HuH-7 (cell line): ENCODE measurements at regions not wholly inside any gene's neighbourhood (a gene's known extent, or its start where the extent isn't known, plus 50 kb on each side); places are given as distances from the start of the nearest gene placed in this dataset.

Source experiments
- DNase-seq: peaks from one replicate; pipeline ENCODE4 v3.0.0; 2011; ENCODE audit warnings: low spot score

DNA sequence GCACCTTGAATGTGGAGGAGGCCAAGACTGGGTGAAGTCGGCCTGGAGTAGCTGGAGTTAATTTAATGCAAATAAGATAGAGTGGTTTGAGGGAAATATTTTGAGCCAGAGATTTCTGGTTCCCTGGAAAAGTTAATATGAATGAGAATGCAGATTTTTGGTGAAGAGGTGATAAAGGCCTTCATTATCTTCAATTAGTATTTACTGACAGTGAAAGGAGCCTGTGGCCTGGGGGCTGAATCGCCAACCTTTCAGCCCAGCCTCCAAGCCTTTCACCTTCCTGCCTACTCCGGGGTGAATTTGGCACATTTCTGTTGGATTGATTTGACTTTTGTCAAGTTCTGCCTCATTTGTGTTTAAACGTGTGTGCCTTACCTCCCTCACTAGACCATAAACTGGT is 147.8 kb downstream of the SOX2 start:
- DNase-seq = no peak

DNA sequence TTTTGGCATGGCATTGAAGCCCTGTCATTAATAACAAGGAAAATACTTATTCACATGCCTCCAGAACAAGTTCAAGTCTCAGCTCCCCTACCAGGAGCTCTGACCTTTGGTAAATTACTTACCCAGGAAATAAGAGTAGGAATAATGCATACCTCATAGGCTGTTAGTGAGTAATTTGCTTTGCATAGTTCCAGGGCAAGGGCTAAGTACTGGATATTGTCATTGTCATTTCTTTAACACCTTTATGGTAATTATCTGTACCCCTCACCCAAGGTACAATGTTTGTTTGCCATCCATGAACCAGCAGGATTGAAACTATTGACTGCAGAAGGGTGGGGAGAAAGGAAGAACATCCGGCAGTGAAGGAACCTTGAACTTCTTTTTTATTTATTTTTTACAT is 148.5 kb downstream of the SOX2 start:
- DNase-seq = no peak

DNA sequence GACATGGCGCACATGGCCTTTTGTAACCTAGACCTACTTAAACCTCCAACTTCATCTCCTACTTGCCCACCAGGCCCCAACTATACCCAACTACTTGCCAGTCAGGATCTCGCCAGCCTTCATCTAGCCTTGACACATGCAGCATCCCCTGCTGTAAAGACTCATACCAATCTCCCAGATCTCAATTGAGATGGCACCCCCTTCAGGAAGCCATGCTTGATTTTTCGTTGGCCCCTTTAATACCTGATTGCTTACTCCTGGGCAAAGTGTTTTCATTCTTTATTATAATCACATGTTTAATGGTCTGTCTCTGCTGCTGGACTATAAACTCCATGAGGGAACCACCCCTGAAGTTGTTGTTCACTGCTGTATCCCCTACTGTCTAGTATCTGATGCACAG is 150.8 kb downstream of the SOX2 start:
- DNase-seq = no peak

DNA sequence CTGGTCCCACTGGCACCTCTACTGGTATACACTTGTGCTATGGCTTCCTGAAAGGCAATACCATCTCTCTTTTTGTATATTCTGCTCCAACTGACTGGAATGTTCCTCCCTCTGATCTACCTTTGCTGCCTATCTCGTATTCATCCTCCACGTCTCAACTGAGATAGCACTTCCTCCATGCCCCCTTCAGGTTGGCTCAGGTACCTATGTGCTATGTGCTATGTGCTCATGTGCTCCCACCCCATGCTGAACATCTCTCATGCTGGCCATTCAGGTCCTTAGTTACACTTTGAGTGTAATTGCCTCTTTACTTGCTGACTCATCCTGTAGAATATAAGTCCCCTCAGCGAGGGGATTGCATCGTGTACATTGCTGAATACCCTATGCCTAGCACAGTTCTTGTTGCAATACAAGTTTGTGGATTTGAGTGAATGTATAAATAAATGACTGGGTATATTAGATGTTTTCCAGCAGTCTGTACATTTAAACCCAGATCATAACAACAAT is 156.9 kb downstream of the SOX2 start:
- no peak for DNase-seq

DNA sequence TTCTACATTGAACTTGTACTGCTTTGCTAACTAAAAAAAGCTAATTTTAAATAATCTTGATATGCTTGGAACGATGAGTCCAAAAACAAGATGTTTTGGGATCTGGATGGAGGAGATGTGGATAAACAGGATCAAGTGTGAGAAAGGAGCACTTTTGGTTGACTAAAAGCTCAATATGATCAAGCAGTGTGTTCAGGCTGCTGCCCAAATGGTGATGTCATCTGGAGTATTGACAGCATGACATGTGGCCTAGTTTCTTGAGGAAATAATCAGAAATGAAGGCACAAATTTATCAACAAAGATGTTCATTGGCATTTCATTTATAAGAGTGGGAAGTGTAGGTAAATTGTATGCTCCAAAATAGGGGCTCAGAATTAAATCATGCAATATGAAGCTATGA is 161.2 kb downstream of the SOX2 start:
- no peak for DNase-seq

DNA sequence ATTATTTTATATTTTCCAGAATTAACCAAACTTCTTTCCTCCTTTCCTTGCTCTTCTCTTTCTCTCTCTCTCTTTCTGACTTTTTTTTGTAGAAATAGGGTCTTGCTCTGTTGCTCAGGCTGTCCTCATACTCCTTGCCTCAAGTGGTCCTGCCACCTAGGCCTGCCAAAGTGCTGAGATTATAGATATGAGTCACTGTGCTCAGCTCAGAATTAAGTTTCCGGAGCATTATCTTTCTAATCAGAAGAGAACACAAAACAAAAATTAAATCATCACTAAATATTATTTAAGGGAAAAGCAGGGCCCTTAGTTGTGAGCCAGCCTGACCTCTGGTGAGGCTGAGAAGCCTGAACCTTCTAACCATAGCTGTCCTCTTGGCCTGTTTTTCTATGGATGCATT is 168.2 kb downstream of the SOX2 start:
- no peak for DNase-seq

DNA sequence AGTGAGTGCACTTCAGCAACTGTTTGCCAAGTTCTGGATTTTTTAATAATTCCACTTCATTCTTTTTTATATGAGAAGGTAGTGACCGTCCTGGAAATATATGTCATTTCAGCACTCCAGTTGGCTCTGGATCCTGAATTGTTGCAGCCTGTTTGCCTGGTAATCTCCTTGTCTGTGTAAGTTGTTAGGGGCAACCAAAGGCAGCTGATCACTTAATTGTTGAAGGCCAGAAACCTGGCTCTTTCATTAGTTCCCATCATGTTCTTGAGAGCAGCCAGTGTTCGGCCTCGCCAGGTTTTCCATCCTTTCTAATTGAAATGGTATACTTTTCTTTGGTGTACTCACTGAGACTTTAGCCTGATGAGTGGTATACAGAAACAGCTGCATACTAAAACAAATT is 168.6 kb downstream of the SOX2 start:
- no peak for DNase-seq

DNA sequence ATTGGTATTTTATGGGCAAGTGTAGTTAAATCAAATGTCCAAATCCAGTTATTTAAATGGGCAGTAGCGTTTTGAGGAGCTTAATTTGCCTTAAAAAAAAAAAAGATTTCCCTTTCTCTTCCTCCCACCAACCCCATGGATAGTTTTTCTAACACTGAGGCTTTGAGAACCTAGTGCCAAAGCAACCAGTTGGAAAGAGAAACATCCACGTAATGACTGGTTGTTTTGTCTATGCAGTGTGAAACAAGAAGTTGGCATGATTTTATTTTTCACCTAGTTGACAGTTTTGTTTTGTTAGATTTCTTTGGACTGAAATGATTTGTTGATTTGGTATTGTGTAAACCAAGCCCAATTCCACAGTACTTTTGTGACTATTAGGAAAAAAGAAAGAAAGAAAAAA is 170.0 kb downstream of the SOX2 start:
- no peak for DNase-seq

DNA sequence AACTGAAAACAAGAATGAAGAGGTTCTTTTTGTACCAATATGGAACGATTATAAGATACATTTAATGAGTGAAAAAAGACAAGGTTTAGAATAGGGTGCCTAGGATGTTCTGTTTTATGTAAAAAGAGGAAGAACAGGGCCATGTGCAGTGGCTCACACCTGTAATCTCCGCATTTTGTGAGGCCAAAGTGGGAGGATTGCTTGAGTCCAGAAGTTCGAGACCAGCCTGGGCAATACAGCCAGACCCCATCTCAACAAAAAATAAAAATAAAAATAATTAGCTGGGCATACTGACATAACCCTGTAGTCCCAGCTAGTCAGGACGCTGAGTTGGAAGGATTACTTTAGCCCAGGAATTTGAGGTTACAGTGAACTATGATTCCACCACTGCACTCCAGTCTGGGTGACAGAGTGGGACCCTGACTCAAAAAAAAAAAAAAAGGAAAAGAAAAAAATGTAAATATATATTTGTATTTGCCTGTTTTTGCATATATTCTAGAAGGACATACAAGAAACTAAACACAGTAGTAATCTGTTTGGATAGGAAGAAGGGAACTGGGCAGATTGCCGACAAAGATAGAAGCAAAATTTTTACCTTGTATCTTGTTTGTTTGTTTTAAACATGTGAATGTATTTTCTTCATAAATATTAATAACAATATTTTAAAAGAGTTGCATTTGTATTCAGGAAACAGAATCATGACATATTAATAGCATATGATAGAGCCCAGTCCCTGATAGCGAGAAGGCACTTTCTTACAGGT is 174.3 kb downstream of the SOX2 start:
- no peak for DNase-seq

DNA sequence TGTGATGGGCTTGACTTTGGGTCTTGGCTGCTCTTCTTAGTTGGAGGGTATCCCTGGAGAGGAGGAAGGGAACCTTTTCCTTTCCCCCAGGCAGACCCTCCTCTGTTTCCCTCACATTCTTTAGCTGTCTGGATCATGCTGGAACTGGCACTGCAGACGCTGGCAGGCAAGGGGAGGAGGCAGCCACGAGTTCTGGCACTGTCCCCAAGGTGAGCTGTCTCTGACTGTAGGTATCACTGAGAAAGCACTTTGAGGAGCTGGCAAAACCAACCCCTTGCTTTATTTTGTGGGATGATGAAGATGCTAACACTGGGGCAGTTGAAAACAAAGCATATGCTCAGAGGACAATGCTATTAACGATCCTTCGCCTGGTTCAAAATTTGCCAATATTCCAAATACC is 175.0 kb downstream of the SOX2 start:
- no peak for DNase-seq

DNA sequence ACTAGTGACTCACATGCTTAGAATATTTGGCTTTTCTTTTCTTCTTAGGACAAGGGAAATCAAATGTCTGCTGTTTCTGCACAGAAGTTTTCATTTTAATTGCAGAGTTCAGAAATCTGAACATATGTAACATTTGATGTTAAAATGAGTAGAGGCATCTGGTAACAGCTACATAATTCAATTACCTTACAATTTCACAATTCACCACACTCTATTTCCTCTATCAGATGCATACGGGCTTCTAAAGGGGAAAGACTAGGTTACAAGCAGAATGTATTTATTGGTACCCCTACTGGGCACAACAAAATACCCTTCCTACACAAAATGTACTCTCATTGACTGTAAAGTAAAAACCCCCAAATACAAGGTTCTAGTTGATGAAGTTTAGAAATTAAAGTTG is 176.0 kb downstream of the SOX2 start:
- no peak for DNase-seq

DNA sequence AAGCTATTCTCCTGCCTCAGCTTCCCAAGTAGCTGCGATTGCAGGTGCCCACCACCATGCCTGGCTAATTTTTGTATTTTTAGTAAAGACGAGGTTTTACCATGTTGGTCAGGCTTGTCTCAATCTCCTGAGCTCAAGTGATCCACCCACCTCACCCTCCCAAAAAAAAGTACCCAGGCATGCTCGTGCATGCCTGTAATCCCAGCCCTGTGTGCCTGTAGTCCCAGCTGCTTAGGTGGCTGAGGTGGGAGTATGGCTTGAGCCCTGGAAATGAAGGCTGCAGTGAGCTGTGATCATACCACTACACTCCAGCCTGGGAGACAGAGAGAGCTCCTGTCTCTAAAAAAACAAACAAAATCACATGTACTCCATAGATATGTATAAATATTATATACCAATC is 176.5 kb downstream of the SOX2 start:
- no peak for DNase-seq

DNA sequence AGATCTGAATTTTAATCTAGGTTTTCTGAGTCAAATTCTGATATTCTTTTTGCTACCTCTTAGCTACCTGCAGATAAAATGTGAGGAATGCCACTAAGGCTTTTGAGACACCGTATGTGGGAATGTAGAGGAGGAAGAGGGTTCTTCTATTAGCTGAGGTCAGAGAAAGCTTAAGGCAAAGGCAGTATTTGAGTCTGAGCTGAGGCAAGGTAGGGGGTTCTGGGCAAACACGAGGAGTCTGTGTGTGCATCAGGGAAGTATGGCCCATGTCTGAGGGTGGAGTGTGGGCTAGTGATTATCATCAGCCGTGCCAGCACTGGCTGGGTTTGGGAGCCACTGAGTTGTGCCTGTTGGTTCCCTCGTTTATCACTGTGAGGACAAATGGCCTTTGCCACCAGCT is 181.1 kb downstream of the SOX2 start:
- DNase-seq = no peak

DNA sequence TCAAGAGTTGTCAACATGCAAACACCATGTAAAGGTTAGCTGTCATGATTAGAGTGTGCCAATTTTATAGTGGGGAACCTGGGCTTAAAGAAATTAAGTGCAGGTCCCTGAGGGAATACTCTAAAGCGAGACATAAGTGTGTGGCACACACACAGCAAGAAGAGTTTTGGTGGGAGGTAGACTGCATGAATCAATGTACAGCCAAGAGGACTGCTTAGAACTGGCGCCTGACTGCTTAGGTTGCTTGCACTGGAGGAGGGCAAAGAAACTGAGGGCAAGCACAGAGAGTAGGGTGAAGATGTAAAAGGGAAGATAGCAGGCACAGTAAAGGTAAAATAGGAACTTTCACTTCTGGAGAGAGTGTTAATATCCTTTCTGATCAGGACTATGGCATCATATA is 184.9 kb downstream of the SOX2 start:
- no peak for DNase-seq

DNA sequence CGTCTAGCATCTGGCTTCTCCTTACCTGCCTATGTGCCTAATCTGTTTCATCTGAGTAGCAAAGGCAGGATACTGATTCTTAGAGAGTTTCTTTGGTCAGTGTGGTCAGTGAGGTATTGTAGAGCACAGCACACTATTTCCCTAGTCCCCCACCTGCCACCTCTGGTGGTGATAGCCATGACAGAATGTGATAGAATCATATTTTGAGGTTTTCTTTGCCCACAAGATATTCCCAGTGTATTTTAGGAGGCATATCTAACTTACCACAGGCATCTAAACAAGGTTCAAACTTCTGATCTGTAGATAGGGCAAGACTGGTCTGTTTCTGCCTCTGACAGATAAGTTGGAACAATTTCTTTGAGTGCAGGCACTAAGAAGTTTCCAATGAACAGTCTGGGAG is 188.0 kb downstream of the SOX2 start:
- no peak for DNase-seq

DNA sequence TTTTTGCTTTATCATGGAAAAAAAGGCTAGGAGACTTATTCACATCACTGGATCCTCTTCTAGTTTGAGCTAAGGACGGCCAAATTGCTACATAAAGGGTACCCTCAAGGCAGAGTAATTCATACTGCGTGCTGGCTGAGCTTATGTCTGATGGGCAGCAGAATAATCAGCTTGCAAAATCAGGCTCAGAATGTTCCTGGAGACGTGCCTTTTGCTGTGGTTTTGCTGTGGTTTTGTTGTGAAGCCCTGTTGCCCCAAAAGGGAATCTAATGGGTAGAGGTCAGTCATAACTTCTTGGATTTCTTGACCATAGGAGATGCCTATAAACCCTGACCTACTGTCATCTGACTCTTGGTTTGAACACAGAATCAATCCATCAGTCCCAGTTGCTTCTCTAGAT is 189.9 kb downstream of the SOX2 start:
- no peak for DNase-seq

DNA sequence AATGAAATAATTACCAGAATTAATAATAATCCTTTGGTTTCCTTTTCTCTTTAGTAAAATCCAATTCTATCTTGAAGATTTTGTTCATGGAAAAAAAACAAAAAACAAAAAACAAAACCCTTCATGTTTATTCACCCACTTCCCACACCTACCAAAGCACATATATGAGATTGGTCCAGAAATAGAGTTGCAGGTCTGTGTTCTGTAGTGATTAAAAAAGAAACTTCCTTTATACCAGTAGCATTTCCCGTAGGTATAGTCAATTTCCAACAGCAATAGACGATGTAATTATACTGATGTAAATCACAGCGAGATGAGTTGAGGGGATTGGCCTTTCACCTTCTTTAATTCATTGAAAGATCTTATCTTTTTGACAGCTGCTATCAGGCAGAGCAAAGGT is 194.6 kb downstream of the SOX2 start:
- no peak for DNase-seq

DNA sequence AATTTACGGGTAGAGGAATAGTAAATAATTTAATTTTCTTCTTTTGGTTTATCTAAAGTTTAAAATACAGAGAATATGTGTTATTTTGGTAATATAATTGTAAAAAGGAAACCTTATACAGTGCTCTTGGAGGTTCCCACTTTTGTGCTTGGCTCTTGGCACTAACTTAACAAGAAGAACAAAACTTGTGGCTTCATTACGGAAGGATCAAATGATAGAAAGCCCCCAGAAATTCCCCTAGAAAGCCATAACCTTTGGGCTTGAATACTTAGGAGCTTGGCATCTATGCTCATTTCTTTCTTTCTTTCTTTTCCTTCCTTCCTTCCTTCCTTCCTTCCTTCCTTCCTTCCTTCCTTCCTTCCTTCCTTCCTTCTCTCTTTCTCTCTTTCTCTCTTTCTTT is 197.5 kb downstream of the SOX2 start:
- DNase-seq = no peak

DNA sequence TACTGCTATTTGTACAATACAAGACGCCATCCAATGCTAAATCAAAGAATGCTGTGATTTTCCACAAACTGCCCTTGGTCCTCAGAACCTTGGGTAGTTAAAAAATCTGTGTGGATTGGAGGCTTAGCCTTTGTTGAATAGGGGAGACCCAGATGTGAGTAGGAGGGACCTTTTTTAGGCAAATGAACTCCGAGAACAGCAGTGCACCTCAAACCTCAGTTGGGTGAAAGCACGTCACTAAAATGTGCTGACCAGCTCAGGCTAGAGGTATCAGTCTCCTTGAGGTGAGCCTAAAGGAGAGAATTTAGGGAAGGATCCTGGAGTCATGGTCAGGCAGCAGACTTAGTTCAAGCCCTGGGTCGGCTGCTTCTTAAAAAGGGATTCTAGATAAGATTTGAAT is 200.7 kb downstream of the SOX2 start:
- DNase-seq = no peak

DNA sequence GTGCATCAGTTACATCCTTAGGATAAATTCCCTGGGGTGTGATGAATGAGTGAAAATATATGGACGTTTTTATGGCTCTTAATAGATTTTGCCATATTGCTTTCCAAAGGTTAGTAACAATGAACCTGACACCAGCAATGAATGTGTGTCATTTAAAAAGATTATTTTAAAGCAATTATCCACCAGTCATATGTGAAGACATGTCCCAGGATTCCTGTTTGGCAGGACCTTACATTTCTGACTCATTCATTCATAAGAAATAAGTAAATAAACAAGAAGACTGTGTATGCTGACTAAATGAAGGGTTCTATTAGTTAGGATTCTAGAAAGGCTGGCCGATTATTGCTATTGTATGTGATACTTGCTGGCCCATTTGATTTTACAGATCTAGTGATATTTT is 201.5 kb downstream of the SOX2 start:
- DNase-seq = no peak

DNA sequence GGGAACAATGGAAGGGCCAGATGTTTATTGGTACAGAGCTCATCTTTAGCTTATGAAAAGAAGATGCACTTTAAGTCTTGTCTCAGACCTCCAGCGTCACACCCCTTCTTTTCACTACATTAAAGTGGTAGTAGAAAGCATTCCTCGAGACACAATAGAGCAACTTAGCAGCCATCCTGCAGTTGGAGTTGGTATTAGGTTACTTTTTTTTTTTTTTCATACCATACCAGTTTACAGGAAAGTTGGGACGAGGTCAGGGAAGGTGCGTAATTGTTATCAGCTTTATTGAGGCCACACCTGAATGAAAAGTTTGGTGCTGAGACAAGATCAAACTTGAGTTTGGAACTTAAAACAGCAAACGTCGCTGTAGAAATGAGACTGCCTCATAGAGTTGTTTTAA is 203.8 kb downstream of the SOX2 start:
- DNase-seq = no peak

DNA sequence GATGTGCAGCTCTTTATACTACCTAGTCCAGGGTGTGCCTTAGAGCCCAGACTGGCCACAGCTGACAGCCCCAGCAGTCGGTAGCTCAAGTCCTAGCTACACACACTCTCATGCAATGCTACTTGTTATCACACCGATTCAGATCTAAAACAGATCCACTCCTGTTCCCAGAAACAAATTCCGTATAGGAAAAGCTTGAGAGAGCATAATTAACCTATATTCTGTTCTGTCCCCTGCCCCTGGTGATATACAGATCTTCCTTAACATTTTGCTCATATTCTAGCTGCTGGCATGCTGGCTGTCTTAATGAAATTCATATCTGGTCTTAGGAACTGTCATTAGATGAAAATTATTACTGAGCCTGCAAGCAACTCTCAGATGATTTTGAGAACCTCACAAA is 204.3 kb downstream of the SOX2 start:
- no peak for DNase-seq

DNA sequence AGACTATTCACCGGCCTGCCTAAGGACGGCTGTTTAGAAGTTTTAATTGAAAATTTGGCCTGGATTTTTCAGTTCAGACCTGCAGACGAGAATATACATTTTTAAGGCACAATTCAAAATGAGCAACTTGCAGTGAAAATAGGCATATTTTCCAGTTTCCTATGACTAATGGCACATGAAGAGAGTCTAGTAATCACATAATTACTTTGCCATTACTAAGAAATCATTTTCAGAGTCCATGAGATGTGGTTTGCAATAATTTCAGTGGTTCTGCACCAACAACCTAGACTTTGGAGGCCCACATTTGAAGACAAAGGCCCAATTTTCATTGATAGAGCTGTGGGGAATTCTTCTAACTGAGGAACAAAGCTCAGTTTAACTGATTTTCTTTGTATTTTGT is 205.3 kb downstream of the SOX2 start:
- no peak for DNase-seq

DNA sequence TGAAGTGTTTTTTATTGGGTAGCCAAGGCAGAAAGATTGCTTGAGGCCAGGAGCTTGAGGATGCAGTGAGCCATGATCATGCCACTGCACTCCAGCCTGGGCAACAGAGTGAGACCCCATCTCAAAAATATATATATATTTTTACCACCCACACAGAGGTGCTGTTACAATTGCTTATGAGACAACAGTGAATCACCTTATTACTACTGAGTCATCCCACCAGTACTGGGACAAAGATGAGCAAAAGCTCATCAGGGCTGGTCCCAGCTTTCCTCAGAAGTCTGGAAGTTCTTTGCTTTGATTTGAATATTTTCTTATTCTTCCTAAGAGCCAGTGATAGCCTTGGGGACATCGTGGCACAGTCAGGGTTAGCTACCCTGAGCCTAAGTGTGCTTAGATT is 207.7 kb downstream of the SOX2 start:
- no peak for DNase-seq

DNA sequence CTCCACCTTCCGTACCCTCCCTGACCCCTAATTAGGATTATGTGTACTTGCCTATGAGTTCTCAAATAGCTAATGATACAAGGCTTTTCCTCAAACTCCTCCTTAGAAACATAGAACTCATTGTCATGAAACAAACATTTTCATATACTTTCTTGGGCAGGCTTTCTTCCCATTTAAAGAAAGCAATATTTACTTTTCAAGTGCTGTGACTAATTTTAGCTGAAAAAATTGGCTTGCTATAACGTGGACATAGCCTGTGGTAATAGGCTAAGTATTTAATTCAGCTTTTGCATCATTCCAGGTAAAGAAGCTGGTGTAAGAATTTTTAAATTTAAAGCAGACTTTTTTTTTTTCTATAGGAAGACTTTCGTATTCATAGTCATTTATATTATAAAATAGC is 208.7 kb downstream of the SOX2 start:
- DNase-seq = no peak
